Heart left ventricle (tissue), 16 donors: ENCODE measurements at regions not wholly inside any gene's neighbourhood (a gene's known extent, or its start where the extent isn't known, plus 50 kb on each side); places are given as distances from the start of the nearest gene placed in this dataset.

ENCODE experiments used
- ATAC-seq, 4 donors: fragments of 200-7000 bp; cut with Tn5 transposase; one replicate each; pipeline ENCODE4 v1.9.1; 2020 to 2022; ENCODE audit warnings: moderate library complexity in 4 of 4, mild to moderate bottlenecking in 3 of 4, moderate number of reproducible peaks in 1 of 4
- DNase-seq, 5 donors: peaks; one replicate each; pipeline ENCODE4 v3.0.0-alpha.2; 2020
- H3K27ac ChIP-seq, 12 donors: fragments of 200-600 bp; sonication (generic) in 4 of 12; one replicate each; pipeline versions ENCODE4 v1.5.0 to v1.8.0; 2016 to 2022; ENCODE audit warnings: mild to moderate bottlenecking in 2 of 12
- H3K27me3 ChIP-seq, 9 donors: fragments of 200-600 bp; sonication (generic) in 2 of 9; one replicate each; pipeline versions ENCODE4 v1.5.1 to v1.8.0; 2016 to 2022; ENCODE audit warnings: mild to moderate bottlenecking in 3 of 9
- H3K36me3 ChIP-seq, 9 donors: fragments of 200-600 bp; sonication (generic) in 2 of 9; one replicate each; pipeline versions ENCODE4 v1.5.0 to v1.8.0; 2018 to 2022; ENCODE audit warnings: mild to moderate bottlenecking in 2 of 9
- H3K4me1 ChIP-seq, 12 donors: fragments of 200-600 bp; sonication (generic) in 4 of 12; one replicate each; pipeline versions ENCODE4 v1.5.0 to v1.8.0; 2016 to 2022; ENCODE audit warnings: mild to moderate bottlenecking in 3 of 12
- H3K4me3 ChIP-seq, 12 donors: fragments of 200-600 bp; sonication (generic) in 4 of 12; one replicate each; pipeline versions ENCODE4 v1.5.0 to v1.8.0; 2017 to 2022; ENCODE audit warnings: mild to moderate bottlenecking in 9 of 12, moderate library complexity in 4 of 12
- H3K9me3 ChIP-seq, 12 donors: fragments of 200-600 bp; sonication (generic) in 4 of 12; one replicate each; pipeline versions ENCODE4 v1.5.0 to v1.8.0; 2016 to 2022; ENCODE audit warnings: mild to moderate bottlenecking in 1 of 12
- CTCF ChIP-seq, 12 donors: fragments of 200-600 bp; sonication (generic) in 4 of 12; IDR thresholded peaks; one replicate each; pipeline versions ENCODE4 v1.5.0 to v1.8.0; 2018 to 2022; ENCODE audit warnings: antibody characterized with exemption in 12 of 12, mild to moderate bottlenecking in 5 of 12
- POLR2A ChIP-seq, 2 donors: fragments of 450-650 bp; IDR thresholded peaks; one replicate each; pipeline ENCODE4 v1.6.1; 2017; ENCODE audit warnings: antibody characterized with exemption in 2 of 2, mild to moderate bottlenecking in 2 of 2, moderate library complexity in 2 of 2
- WGBS, 4 donors: extraction: QIAGEN DNeasy Blood & Tissue Kit in 2 of 4; methylation state at CpG; one replicate each; pipeline versions ENCODE4 v1.1.5 to v1.1.7; 2013 to 2018; 5-methylcytosine and 5-hydroxymethylcytosine counted together
- intact Hi-C, 10 donors: fragments of 100-400 bp; cut with DNase I; formaldehyde crosslinking; loops; one replicate each; pipeline versions ENCODE4 v1.11.1 to v1.14.2; 2022
- donor health status: ischemic (EF 13 %, LVEDD 7.1; RV severe dilation, severe dysfunction).
- donor health status: healthy with polysubstance abuse.
- donor health status: DM: no; HTN: yes; CAD: no.
- donor health status: DM: no; HTN: no; CAD: no.
- donor health status: ischemic (EF 25% LVEDD 6.9; RV normal size, moderate dysfunction).
- donor health status: ischemic (EF 25% LVEDD 5.7; RV mildly dilated, moderate dysfunction).
- donor health status: healthy.
- donor health status: DM: yes; HTN: yes; CAD: no.
- donor health status: ischemic (EF 35%, LVEDD 5.7; RV mildly dilated, moderate dysfunction).
- donor health status: nonischemic (EF 11% LVEDD 7.7; RV severe dilation, severe dysfunction).
- donor health status: DM: yes; HTN: yes; CAD: no.
- donor health status: PGD.
- donor health status: ischemic (EF 29% LVEDD 5.4; RV normal size, mild dysfunction).
- donor health status: nonischemic (EF 23%, LVEDD 6.1; RV moderate dilation, normal function).

GRCh38 chr5:35408146-35408545, 177.9 kb upstream of the PRLR start:
- Histone ChIP-seq H3K27ac (no peak overlapping the region), H3K4me1 (no peaks in the 10 kb centered on the region), H3K9me3 (peaks cover 0 to 2% (median 0%) of the 10 kb centered on the region in 12 donors), H3K36me3 (no peaks in the 10 kb centered on the region), H3K27me3 (no peaks in the 10 kb centered on the region), H3K4me3 (no peak overlapping the region)
- no peak for DNase-seq
- TF ChIP-seq POLR2A (IDR thresholded peaks at IDR 0.05) (no peak), CTCF (IDR thresholded peaks at IDR 0.05) (no peak)
- WGBS, 4 donors: 63 to 74% (median 69%) methylated on average over 2 of the region's 2 CpGs
- intact Hi-C loops: no loop called here
- ATAC-seq: no peak

GRCh38 chr5:35407697-35408096, 177.4 kb upstream of the PRLR start:
- Histone ChIP-seq H3K27ac (no peak overlapping the region), H3K4me1 (no peaks in the 10 kb centered on the region), H3K4me3 (no peak overlapping the region), H3K9me3 (peaks cover 0 to 2% (median 0%) of the 10 kb centered on the region in 12 donors), H3K36me3 (no peaks in the 10 kb centered on the region), H3K27me3 (no peaks in the 10 kb centered on the region)
- ATAC-seq (no peak), DNase-seq (no peak)
- intact Hi-C loops: no loop called here
- no peak for TF ChIP-seq CTCF (IDR thresholded peaks at IDR 0.05)
- TF ChIP-seq POLR2A (IDR thresholded peaks at IDR 0.05): no peak

GRCh38 chr5:35405938-35406337, 175.7 kb upstream of the PRLR start:
- no peak for TF ChIP-seq CTCF (IDR thresholded peaks at IDR 0.05)
- no peak for TF ChIP-seq POLR2A (IDR thresholded peaks at IDR 0.05)
- WGBS, 4 donors: 93 to 94% (median 93%) methylated on average over 15 of the region's 15 CpGs

GRCh38 chr5:35404701-35405100, 174.4 kb upstream of the PRLR start:
- WGBS, 4 donors: 90 to 95% (median 92%) methylated on average over 9 of the region's 9 CpGs
- Histone ChIP-seq H3K27ac (no peak overlapping the region), H3K27me3 (no peaks in the 10 kb centered on the region), H3K36me3 (no peaks in the 10 kb centered on the region), H3K9me3 (peaks cover 0 to 4% (median 0%) of the 10 kb centered on the region in 12 donors), H3K4me1 (no peaks in the 10 kb centered on the region), H3K4me3 (no peak overlapping the region)
- intact Hi-C loops: no loop called here
- no peak for TF ChIP-seq CTCF (IDR thresholded peaks at IDR 0.05)
- TF ChIP-seq POLR2A (IDR thresholded peaks at IDR 0.05): no peak
- ATAC-seq (no peak), DNase-seq (no peak)

More at GRCh38 chr5:35405938-35406337, 175.7 kb upstream of the PRLR start:
- H3K27ac ChIP-seq: no peak overlapping the region
- no peaks in the 10 kb centered on the region for H3K36me3 ChIP-seq
- H3K9me3 ChIP-seq: peaks cover 0 to 4% (median 0%) of the 10 kb centered on the region in 12 donors
- ATAC-seq (no peak), DNase-seq (peak in 1 of 5 donors; percentile 52)
- no peaks in the 10 kb centered on the region for H3K4me1 ChIP-seq
- H3K27me3 ChIP-seq: no peaks in the 10 kb centered on the region
- intact Hi-C loops: no loop called here
- H3K4me3 ChIP-seq: no peak overlapping the region
